AG09319 (cell line): ENCODE measurements at regions not wholly inside any gene's neighbourhood (a gene's known extent, or its start where the extent isn't known, plus 50 kb on each side); places are given as distances from the start of the nearest gene placed in this dataset.

Experiments used
- DNase-seq: peaks from one replicate; pipeline ENCODE4 v3.0.0-alpha.2; 2010; ENCODE audit warnings: low read depth; ENCODE audit errors: extremely low read depth
- CTCF ChIP-seq: IDR thresholded peaks from 2 replicates; pipeline ENCODE4 v1.5.1; 2011; ENCODE audit warnings: low read depth, mild to moderate bottlenecking, inconsistent platforms, low read length, moderate library complexity

- no peak for DNase-seq
- no peak for TF ChIP-seq CTCF
Observed at GRCh38 chr2:144886862-144887261, 366.9 kb upstream of the ZEB2 start.

- no peak for TF ChIP-seq CTCF
- DNase-seq, result no peak
Observed at GRCh38 chr2:144877893-144878292, 358.0 kb upstream of the ZEB2 start.

- no peak for TF ChIP-seq CTCF
- DNase-seq, result no peak
Observed at GRCh38 chr2:144876013-144876412, 356.1 kb upstream of the ZEB2 start.

GRCh38 chr2:144875290-144875969, 355.5 kb upstream of the ZEB2 start:
- no peak for DNase-seq
- TF ChIP-seq CTCF, result no peak

GRCh38 chr2:144865670-144866069, 345.8 kb upstream of the ZEB2 start:
- no peak for TF ChIP-seq CTCF
- DNase-seq, result no peak

- no peak for TF ChIP-seq CTCF
- DNase-seq, result no peak
Observed at GRCh38 chr2:144859716-144860115, 339.8 kb upstream of the ZEB2 start.

- TF ChIP-seq CTCF, result no peak
- DNase-seq, result no peak
Observed at GRCh38 chr2:144858211-144858610, 338.3 kb upstream of the ZEB2 start.
